Esophagus squamous epithelium (tissue), 5 donors: ENCODE measurements at regions not wholly inside any gene's neighbourhood (a gene's known extent, or its start where the extent isn't known, plus 50 kb on each side); places are given as distances from the start of the nearest gene placed in this dataset.

ENCODE experiments used
- DNase-seq: peaks from one replicate; lab custom pipeline; 2025; lab: John Stamatoyannopoulos, UW
- H3K27ac ChIP-seq, 4 donors: fragments of 200-600 bp; sonication (generic); one replicate each; pipeline ENCODE4 v1.5.1; 2016 to 2019; ENCODE audit warnings: mild to moderate bottlenecking in 1 of 4
- H3K27me3 ChIP-seq, 4 donors: fragments of 200-600 bp; sonication (generic); 1 replicate in 3 of 4; 2 replicates in 1 of 4; pipeline versions ENCODE4 v1.5.1 to v1.6.0; 2017 to 2021; ENCODE audit warnings: antibody characterized with exemption in 1 of 4
- H3K36me3 ChIP-seq, 3 donors: fragments of 200-600 bp; sonication (generic); one replicate each; pipeline ENCODE4 v1.5.1; 2016 to 2019
- H3K4me1 ChIP-seq, 3 donors: fragments of 200-600 bp; sonication (generic); one replicate each; pipeline ENCODE4 v1.5.1; 2017 to 2019
- H3K4me3 ChIP-seq, 4 donors: fragments of 200-600 bp; sonication (generic); 1 replicate in 3 of 4; 2 replicates in 1 of 4; pipeline ENCODE4 v1.5.1; 2016 to 2019; ENCODE audit warnings: mild to moderate bottlenecking in 2 of 4, moderate library complexity in 1 of 4
- H3K9me3 ChIP-seq, 3 donors: fragments of 200-600 bp; sonication (generic); one replicate each; pipeline ENCODE4 v1.5.1; 2016 to 2019
- CTCF ChIP-seq, 6 experiments: fragments of 450-650 bp in 4 of 6; fragments of 200-600 bp in 2 of 6; sonication (generic) in 2 of 6; IDR thresholded peaks; one replicate each; pipeline ENCODE4 v1.5.1; 2016 to 2019; ENCODE audit warnings: antibody characterized with exemption in 6 of 6, mild to moderate bottlenecking in 4 of 6, moderate library complexity in 4 of 6
- POLR2A ChIP-seq, 4 donors: fragments of 450-650 bp; IDR thresholded peaks; one replicate each; pipeline ENCODE4 v1.6.1; 2017; ENCODE audit warnings: antibody characterized with exemption in 4 of 4, mild to moderate bottlenecking in 4 of 4, moderate library complexity in 3 of 4
- WGBS, 2 donors: methylation state at CpG; one replicate each; pipeline ENCODE4 v1.1.5; 2018; 5-methylcytosine and 5-hydroxymethylcytosine counted together
- intact Hi-C: fragments of 100-400 bp; cut with DNase I; formaldehyde crosslinking; loops from one replicate; pipeline ENCODE4 v1.15.0; 2022
- donor health status: DM: yes; HTN: yes; CAD: no.

- intact Hi-C loops = no loop called here
Measured at GRCh38 chr1:164051782-164052181, 507.2 kb upstream of the PBX1 start.

GRCh38 chr1:164054331-164054730 lies 504.7 kb upstream of the PBX1 start:
- Histone ChIP-seq H3K36me3 (no peaks in the 10 kb centered on the region), H3K27me3 (no peaks in the 10 kb centered on the region), H3K27ac (no peak overlapping the region), H3K9me3 (no peaks in the 10 kb centered on the region), H3K4me3 (no peak overlapping the region), H3K4me1 (no peaks in the 10 kb centered on the region)
- intact Hi-C loops = no loop called here
- WGBS, 2 donors = 75 to 81% methylated on average over 4 of the region's 4 CpGs
- no peak for DNase-seq
- TF ChIP-seq POLR2A (IDR thresholded peaks at IDR 0.05) (no peak), CTCF (IDR thresholded peaks at IDR 0.05) (no peak)

More at GRCh38 chr1:164051782-164052181, 507.2 kb upstream of the PBX1 start:
- WGBS, 2 donors = 25% methylated on average over 1 of the region's 1 CpG
- TF ChIP-seq CTCF (IDR thresholded peaks at IDR 0.05) (no peak), POLR2A (IDR thresholded peaks at IDR 0.05) (no peak)
- Histone ChIP-seq H3K4me3 (no peak overlapping the region), H3K27me3 (no peaks in the 10 kb centered on the region), H3K36me3 (no peaks in the 10 kb centered on the region), H3K9me3 (no peaks in the 10 kb centered on the region), H3K4me1 (no peaks in the 10 kb centered on the region), H3K27ac (no peak overlapping the region)
- no peak for DNase-seq

- Histone ChIP-seq H3K4me1 (no peaks in the 10 kb centered on the region), H3K4me3 (no peak overlapping the region), H3K27ac (no peak overlapping the region), H3K9me3 (no peaks in the 10 kb centered on the region), H3K27me3 (no peaks in the 10 kb centered on the region), H3K36me3 (no peaks in the 10 kb centered on the region)
- no peak for DNase-seq
- 59 to 62% methylated on average over 4 of the region's 4 CpGs for WGBS, 2 donors
- TF ChIP-seq POLR2A (IDR thresholded peaks at IDR 0.05) (no peak), CTCF (IDR thresholded peaks at IDR 0.05) (no peak)
- intact Hi-C loops = no loop called here
Measured at GRCh38 chr1:164058198-164058597, 500.8 kb upstream of the PBX1 start.

GRCh38 chr1:164061528-164061927 lies 497.5 kb upstream of the PBX1 start:
- no peak for DNase-seq

GRCh38 chr1:164064501-164064900 lies 494.5 kb upstream of the PBX1 start:
- DNase-seq = no peak
- Histone ChIP-seq H3K9me3 (no peaks in the 10 kb centered on the region), H3K27me3 (no peaks in the 10 kb centered on the region), H3K36me3 (no peaks in the 10 kb centered on the region), H3K27ac (no peak overlapping the region), H3K4me3 (no peak overlapping the region), H3K4me1 (no peaks in the 10 kb centered on the region)
- WGBS, 2 donors = 45 to 53% methylated on average over 2 of the region's 2 CpGs
- intact Hi-C loops = no loop called here
- TF ChIP-seq CTCF (IDR thresholded peaks at IDR 0.05) (no peak), POLR2A (IDR thresholded peaks at IDR 0.05) (no peak)

More at GRCh38 chr1:164061528-164061927, 497.5 kb upstream of the PBX1 start:
- no peaks in the 10 kb centered on the region for H3K36me3 ChIP-seq
- no peak for TF ChIP-seq CTCF (IDR thresholded peaks at IDR 0.05)
- TF ChIP-seq POLR2A (IDR thresholded peaks at IDR 0.05) = no peak
- 86 to 87% methylated on average over 2 to 3 of the region's 3 CpGs for WGBS, 2 donors
- H3K27ac ChIP-seq = no peak overlapping the region
- H3K4me3 ChIP-seq = no peak overlapping the region
- no peaks in the 10 kb centered on the region for H3K9me3 ChIP-seq
- no peaks in the 10 kb centered on the region for H3K4me1 ChIP-seq
- H3K27me3 ChIP-seq = no peaks in the 10 kb centered on the region
- intact Hi-C loops = no loop called here
